ENCODE measurements at regions not wholly inside any gene's neighbourhood (a gene's known extent, or its start where the extent isn't known, plus 50 kb on each side); places are given as distances from the start of the nearest gene placed in this dataset.

DNA sequence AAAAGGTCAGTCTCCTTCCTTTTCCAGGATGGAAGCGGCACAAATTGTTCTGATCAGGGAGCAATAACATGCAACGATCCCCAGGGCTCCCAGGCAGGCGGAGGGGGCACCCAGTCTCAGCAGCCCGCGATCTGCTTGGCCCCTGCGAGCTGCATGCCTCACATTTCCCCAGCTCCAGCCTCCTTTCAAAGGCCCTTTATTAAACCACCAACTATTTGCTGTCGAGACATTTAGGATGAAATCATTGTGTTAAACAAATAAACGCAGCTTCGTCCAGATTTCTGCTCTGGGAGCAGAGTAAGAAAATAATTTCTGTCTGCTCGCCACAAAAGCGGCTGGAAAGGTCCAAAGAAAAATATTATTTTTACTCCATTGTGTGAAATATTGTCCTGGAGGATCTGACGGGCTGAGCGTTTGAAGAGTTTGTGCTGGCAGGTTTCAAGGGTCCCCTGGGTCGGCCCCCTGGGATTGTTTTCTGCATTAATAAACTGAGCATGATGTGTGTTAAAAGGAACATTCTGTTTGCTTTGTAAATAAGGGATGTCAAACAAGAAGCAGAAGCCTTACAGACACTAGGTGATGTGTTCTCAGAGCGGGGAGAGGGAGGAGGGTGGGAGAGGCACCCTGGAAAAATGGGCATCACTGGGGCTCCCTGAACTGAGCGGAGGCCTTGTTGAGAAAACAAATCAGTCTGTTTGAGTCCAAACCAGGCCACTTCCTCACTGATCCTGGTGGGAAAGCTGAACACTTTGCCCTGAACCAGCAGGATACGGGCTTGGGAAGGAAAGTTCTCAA lies 110.1 kb downstream of the FOXD1 start:
- DNase-seq = peak in 1 of 2 experiments; percentile 54

DNA sequence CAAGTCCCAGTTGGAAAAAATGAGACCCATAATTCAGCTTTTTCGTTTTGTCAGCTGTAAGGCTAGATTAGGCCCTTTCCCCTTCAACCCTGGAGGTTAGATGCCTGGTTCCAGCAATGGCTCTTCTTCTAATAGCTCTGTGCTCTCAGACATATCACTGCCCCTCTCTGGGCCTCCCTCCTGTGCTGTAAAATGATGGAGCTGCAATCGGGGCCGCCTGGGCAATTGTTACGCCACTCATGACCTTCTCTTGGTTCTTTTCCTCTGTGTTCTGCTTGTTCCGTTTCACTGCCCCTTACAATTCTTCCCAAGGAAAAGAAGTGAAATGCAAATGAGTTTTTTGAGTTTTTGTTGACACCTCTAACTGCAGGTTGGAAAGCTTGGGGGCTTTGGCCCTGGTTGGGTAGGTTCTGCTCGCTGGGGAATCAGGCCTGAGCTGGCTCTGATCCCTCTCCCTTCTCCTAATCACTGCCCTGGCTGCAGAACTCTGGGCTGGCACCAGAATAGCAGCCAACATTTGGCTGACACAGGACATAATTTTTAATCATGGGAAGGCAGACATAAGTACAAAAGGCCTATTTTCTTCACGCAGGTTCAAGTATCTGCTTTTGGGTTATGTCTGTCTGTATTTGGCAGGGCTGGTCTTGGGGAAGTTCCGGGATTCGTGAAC lies 110.9 kb downstream of the FOXD1 start:
- DNase-seq = peak; percentile 16 to 54

DNA sequence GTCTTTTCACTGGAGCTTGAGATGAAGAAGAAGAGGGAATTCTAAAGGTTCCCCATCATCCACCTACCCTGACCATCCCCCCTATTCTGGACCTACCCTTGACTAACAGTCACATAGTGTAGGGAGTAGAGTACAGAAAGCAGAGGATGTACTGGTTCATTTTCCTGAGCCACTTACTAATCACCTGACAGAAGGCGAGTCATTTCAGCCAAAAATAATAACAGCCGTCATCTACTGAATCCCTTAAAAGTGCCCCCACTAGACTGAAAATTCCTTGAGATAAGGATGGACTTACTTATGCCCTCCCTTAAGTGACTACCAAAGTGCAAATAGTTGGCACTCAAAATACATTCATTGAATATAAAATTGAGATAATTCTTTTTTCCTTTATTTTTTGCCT lies 112.2 kb downstream of the FOXD1 start:
- no peak for DNase-seq

DNA sequence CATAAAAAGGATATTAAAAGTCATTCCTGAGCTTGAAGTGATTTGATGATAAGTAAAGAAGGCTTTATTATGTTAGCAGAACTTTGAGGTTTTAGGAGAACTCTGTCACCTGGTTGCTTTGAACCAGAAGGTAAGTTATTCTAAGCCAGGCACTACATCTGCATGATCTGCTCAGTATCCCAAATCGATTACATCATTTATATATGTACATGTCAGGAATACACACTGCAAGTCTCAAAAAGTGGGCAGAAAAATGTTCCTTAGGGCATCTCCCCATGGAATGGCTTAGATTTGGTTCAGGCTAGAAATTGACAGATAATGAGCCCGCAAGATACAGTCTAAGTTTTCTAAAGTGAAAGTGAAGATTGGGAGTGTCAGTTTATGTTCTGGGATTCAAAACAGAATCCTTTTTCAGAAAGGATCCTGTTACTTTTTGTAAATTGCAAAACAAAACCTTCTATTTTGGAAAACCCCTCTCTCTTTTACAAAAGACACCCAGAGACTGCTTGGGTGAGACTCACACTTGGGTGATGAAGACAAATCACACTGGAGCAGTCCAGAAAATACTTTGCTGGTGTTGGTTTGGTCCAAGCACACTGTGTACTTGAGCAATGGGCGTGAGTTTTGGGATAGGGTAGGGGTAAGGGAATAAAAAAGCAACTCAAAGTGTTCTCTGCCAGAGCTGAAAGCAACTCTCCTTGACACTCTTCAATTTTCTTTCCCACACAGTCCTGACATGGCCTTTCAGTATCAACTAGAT lies 114.5 kb downstream of the FOXD1 start:
- DNase-seq = no peak

DNA sequence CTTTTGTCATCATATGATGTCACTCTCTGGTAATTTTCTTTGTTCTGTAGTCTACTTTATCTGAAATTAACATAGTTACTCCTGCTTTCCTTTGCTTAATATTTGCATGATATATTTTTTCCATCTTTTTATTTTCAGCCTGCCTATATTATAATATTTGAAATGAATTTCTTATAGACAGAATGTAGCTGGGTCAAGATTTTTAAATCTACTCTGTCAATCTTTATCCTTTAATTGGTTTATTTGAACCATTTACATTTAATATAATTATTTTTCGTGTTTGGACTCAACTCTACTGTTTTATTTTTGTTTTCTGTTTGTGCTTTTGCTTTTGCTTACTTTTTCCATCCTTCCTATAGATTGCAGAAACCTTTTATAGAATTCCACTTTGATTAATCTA lies 118.0 kb downstream of the FOXD1 start:
- DNase-seq = no peak

DNA sequence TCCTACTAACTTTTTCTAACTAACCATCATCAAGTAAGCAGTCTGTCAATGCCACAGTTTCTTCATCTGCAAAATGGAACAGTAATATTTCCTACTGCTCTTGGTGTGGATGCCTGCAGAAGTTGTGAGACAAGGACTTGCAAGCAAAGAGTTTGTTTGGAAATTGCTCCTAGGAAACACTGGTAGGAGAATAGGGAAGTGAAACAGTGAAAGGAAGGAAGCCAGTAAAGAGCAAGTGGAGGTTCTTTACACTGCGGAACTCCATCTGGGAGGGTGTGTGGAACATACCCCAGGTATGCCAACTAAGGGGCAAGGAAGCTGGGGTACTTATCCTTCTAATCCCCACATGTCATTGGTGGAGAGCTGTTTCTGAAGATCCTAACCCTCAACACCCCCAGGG lies 119.9 kb downstream of the FOXD1 start:
- no peak for DNase-seq

DNA sequence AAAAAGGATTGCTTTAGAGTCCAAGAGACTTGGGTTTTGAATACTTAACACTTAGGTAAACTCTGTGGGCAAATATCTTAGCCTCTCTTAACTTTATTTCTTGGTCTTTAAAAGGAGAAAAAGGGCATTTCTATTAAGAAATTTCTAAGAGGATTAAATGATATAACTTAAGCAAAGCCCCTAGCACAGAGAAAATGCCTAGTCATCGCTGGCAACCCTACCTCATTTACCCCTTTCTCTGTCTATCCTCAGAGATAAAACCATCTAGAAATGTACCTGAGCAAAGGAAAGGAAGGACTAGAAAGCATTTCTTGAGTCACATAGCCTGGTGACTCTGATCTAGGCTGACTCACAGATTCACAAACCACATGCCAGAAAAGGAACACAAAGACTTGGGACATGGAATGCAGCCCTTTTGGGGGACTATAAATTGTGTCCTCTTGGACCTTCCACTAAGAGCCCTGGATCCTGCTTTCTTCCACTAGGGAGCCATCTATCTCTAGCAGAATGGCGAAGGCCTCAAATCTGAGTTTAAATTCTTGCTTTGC lies 120.6 kb downstream of the FOXD1 start:
- no peak for DNase-seq

DNA sequence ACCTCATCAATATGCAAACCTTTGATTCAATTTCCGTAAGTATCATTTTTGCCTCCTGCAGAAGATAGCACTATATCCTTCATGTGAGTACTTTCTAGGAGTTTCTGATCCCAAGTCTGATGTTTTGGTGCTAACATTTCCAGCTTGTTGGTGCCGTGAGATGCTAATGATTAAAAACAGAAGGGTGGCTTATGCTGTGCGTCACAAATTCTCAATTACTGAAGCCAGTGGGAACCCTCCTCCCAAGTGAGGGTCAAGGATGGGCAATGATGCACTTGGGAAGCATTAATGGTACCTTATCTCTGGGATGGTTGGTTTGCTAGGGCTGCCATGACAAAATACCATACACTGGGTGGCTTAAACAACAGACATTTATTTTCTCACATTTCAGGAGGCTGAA lies 123.0 kb downstream of the FOXD1 start:
- DNase-seq = no peak

DNA sequence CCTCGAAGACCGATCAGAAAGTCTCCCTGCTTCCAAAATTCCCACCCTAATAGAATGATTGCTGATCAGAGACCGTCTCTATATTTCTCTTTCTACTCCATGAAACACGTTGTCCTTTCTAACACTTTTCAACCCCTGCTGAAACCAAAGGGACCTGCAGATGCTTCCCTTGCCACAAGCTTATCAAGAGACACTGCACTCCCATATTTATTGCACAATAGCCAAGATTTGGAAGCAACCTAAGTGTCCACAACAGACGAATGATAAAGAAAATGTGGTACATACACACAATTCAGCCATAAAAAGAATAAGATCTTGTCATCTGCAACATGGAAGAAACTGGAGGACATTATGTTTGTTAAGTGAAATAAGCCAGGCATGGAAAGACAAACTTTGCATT lies 125.1 kb downstream of the FOXD1 start:
- no peak for DNase-seq

DNA sequence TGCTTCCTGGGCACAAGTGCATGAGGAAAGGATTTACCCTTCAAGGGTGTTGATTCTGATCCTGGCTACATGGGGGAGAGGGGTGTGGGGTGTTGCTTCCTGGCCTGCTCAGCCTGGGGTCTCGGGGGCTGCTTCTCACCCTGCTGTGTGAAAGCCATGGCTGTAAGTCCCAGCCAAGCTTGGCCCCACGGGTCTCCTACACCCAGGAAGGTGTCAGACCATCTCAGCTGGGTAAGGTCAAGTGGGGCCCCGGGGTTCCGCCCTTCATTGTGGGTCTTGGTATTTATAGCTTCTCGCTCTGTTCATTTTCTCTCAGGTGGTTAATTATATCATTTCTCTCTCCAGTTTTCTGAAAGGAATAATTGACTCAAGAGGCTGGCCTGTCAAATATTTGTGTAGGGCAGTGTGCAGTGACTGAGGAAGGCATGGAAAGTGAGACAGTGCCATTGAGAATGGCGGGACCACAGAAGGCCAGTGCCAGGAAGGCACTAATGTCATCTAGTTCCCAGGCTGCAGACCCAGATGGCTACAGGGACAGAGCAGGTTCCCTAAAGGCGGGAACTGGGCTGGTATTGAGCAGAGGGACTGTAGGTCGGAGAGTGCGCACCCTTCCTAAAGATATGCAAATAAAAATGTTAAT lies 126.0 kb downstream of the FOXD1 start:
- DNase-seq = no peak

DNA sequence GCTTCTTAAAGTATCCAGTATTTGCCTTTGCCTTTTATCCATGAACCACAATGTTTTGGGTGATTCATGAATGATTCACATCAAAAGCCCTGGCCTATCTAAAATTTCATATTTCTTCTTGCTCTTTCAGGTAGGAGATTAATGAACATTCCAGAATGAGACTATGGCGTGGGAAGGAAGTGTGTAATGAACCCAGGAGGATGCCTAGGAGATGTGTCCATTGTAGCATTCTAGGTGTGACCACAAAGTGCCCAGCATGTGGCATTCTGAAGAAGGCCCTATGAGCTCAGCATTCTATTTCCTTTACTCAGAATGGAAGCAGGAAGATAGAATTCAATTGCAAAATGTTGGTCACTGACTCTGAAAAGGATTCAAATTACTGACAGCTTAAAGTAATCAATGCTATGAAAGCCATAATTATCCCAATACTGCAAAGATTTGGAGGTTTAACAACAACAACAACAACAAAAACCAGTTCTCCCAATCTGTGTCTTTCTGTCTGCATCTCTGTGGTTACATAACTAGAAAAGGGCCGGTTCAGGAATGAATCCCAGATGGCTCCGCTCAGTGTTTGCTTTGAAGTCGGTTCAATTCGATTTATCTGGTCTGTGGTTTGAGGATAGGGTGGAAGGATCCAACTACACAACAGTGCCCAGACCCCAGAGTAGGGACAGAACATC lies 126.7 kb downstream of the FOXD1 start:
- DNase-seq = no peak

DNA sequence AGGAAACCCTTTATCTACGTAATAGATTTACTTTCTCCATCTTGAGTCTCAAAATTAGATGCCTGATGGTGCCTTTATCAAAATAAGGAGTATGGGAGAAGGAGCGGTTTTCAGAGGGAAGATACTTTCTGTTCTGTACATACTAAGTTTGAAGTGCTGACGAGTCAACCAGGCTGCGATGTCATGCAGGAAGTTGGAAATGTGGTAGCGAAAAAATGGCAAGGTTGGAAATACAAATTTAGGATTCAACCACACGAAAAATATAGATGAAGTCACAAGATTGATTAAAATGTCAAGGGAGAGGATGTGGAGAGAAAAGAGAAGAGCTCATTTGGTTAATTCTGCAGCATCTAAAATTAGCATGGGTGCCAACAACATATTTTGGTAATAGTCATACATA lies 129.5 kb downstream of the FOXD1 start:
- no peak for DNase-seq

DNA sequence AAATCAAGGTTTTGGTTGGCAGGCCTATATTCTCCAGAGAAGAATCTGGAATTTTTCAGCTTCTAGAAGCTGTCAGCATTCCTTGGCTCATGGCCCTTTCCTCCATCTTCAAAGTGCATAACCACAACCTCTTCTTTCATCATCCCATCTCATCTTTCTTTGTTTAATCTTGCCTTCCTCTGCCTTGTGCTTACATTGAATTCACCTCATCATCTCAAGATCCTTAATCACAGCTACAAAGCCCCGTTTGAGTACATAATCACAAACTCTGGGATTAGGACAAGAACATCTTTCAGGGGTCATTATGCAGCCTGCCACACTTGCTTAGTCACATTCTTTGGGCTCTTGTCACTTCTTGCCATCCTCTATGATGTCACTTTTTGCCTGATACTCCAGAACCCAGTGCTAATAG lies 130.3 kb downstream of the FOXD1 start:
- no peak for DNase-seq

DNA sequence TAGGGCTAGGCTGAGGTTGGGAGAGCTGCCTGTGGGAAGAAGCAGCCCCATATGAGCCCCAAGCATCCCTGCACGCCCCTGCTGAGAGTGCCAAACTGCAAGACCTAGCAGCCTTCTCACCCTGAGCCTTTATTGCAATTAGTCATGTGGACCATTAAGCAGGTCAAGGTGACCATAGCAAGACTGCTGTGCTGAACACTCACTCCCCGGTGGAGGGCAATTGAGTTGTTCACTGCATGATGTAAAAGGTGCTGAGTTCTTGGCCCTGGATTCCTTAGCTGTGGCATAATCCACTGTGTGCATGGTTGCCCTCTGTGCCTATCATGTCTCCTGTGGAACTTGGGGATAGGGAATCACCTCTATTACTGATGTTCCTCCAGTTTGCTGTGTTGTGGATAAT lies 131.1 kb downstream of the FOXD1 start:
- no peak for DNase-seq

DNA sequence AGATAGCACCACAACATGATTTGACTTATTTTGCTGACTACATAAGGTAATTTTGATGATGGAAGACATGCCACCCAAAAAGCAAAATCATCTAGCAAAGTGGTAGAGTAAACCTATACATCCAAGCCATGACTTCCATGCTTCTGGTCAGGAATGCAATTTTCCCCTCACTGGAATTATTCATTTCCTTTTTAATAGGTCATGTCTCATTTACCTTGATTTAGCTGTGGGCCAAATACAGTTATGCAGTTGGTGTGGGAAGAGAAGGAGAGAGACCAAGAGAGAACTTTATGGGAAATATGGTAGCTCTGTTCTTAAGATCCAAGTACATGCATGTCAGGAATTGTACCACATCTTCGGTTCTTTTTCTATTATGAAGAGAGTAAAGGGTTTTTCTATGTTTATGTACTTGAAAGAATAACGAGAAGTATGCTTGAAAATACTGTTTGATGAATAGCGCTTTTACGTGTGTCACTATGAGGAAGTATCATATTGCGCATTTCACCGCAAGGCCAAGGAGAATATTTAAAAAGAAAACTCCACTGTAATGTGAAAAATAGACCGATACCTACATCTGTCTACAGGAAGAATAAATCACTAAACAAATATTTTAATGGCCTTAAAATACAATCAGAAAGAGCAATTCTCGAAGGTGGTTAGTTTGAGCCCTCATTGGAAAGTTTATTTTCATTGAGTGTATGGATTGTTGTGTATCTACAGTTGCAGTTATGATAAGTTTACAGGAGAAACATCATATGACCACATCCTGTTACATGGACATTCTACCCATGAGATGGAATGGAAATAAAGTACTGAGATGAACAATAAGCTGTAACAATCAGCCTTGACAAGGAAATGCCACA lies 134.0 kb downstream of the FOXD1 start:
- DNase-seq = no peak

DNA sequence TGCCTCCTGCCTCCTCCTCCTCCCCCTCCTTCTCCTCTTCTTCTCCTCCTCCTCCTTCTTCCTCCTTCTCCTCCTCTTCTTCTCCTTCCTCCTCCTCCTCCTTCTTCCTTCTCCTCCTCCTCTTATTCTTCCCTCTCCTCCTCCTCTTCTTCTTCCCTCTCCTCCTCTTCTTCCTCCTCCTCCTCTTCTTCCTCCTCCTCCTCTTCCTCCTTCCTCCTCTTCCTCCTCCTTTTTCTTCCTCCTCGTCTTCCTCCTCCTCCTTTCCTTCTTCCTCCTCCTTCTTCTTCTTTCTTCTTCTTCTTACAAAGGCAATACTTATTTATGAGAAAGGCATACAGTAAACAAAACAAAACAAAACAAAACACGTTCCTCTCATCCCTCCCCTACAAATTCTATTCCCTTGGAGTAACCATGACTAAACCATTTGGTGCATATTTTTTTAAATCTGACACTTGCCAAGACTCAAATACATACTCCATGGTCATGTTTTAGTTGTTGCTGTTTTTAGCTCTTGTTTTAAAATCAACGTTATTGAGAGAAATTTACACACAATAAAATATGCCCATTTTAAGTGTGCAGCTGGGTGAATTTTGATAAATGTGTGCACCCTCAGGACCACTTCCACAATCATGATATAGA lies 135.6 kb downstream of the FOXD1 start:
- DNase-seq = no peak

DNA sequence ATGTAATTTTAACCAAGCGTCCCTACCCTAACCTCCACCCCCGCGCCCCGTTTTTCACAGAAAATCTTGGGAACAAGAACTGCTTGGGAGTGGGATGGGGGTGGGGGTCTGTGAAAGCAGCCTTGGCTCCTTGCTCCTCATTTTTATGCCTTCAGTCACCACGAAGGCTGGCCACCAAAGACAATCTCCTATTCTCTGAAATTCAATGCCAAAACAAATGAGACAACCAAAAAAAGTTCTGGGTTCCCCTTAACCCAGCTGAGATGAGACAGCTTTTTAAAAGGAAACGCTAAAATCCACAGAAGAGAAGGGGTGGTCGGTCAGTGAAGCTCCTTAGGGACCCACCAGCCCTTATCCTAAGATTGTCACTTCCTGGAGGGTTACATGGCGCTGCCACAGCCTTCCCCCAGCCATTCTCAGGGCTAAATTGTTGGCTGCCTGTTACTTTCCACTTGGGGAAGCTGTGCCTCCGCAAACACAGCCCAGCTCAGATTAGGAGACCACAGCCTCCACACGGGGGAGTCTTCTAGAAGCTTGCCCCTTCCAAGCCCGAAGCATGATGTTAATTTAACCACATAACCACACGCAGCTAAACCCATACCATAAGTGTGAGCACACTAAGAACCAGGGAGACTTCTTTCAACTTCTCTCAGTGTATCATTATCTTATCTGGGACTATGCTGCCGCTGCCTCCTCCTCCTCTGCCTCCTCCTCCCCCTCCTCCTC lies 136.3 kb downstream of the FOXD1 start:
- no peak for DNase-seq

DNA sequence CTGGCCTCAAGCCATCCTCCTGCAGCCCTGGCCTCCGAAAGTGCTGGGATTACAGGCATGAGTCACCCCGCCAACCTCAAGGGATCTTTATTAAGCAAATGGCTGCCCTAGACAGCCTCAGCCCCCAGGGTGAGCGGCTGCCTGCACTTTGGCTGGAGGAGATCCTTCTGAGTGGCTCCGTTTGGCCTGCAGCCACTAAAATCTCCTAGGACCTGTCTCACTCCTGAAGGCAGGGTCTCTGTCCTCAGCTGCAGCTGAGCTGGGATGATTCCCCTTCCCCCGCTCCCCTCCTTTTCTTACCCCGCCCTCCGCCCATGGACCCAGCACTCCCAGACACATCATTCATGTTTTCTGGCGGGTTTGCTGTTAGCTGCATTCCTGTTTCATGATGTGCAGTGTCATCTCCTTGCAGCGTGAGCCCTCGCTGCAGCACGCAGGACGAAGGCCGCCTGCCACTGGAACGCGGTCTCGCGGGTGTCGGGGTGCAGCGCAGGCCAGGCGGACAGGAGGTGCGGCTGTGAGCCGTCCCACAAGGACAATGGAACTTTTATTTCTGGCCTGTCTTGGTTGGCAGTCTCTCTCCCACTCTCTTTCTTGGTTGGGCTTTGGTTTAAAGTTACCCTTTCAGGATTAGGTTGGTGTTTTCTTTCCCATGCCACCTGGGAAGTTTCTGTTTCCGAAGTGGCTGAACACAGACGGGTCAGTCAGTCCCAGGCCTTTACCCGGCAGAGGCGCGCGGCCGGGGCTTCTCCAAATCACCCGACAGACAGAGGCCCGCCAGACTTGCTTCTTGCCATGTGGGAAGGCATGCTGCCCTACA lies 137.1 kb downstream of the FOXD1 start:
- peak in 1 of 2 experiments; percentile 79 for DNase-seq

DNA sequence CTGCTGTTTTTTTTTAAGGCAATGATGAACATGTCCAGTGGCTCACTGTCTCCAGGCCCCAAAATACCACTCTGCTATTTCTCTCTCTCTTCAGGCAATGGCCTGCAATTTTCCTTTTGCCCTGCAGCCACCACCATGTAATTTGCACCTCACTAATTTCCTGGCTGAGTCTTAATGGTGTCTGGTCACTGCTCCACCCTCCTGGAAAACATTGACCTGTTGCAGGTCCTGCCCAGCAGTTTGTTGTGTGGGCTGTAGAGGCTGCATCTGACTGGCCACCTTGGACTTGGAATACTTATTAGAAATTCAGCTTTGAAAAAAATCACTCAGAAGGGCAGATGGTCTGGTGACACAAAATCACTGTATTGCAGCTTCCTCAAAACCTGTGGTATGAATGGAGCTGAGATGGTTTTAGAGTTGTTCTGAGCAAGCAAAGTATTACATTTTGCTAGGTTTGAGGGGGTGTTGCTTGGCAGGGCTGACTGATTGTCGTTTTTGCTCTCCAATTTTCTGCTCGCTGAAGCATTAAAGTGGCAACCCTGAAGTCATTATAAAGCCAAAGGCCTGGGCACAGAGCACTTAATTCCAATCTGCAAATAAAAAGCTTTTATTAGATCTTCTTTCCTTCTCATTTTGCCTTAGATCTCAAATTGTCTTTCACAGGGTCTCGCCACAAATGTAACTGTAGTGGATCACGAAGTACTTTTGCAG lies 134.8 kb downstream of the TMEM174 start:
- peak; percentile 35 to 55 for DNase-seq
